ENCODE measurements at regions not wholly inside any gene's neighbourhood (a gene's known extent, or its start where the extent isn't known, plus 50 kb on each side); places are given as distances from the start of the nearest gene placed in this dataset.

- peak; percentile 16 for DNase-seq (ENCODE audit: low spot score)
- no peak for FAIRE-seq
These were observed 465.6 kb upstream of the POU3F3 start for GRCh38 chr2:104388296-104388695.

- DNase-seq (ENCODE audit: low spot score) (no peak), FAIRE-seq (no peak)
These were observed 451.1 kb upstream of the POU3F3 start for GRCh38 chr2:104402825-104403224.

DNA sequence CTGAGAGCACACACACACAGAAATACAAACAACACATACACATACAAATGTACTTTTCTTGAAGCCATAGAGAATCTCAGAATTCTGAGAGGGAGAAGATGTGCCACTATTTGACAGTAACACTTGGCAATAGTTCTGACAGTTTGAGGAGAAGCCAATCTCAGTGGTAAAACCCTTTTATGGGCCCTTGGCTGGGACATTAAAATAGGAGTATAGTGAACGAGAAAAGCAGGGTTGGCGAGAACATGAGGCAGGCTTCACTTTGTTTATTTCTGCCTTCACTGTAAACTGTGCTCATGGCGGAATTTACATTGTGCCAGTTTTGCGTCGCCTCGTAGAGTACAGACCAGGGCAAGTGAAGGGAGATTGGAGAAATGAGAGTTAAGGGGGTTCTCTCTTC, 449.4 kb upstream of the POU3F3 start:
- FAIRE-seq (no peak), DNase-seq (ENCODE audit: low spot score) (no peak)

GRCh38 chr2:104405623-104406022, 448.3 kb upstream of the POU3F3 start:
- DNase-seq (ENCODE audit: low spot score) (no peak), FAIRE-seq (no peak)

DNA sequence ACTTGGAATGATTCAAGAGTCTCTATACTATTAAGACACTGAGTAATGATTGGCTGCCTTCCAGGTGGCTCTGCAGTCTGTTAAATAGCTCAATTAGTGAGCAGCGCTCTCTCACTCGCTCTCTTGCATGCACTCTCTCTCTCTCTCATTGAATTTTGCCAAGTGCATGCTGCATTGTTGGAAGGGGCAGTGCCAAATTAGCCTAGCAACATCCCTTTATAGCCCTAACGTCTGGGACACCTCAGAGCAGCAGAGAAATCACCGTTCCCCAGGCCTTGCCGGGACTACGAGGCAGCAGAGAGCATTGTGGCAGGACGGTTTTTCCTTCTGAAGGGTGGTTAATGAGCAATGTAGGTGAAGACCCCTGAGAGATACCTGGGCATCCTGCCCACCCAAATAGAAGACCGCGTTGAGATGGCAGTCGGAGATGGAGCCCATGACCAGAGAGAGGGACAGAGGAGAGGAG, 447.6 kb upstream of the POU3F3 start:
- FAIRE-seq (no peak), DNase-seq (ENCODE audit: low spot score) (no peak)

- DNase-seq (ENCODE audit: low spot score) = no peak
- FAIRE-seq = no peak
These were observed 446.3 kb upstream of the POU3F3 start for GRCh38 chr2:104407641-104408040.

DNA sequence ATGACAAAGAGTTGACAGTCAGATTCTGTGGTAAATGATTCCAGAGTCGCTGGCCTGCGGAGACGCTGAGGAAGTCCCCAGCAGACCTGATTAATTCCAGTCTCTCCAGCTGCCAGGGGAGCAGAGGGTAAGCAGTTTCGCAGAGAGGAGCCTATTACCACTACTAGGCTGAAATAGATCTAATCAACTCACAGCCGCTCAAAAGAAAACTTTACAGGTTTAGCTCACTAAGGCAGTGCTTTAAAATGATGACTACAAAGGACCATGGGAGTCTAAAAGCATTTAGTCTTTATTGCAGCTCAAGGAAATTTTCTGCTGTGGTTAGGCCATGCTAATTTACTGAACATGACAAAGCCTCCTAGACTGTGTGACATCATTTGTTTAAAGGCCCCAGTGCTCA, 445.6 kb upstream of the POU3F3 start:
- DNase-seq (ENCODE audit: low spot score) (no peak), FAIRE-seq (no peak)

DNA sequence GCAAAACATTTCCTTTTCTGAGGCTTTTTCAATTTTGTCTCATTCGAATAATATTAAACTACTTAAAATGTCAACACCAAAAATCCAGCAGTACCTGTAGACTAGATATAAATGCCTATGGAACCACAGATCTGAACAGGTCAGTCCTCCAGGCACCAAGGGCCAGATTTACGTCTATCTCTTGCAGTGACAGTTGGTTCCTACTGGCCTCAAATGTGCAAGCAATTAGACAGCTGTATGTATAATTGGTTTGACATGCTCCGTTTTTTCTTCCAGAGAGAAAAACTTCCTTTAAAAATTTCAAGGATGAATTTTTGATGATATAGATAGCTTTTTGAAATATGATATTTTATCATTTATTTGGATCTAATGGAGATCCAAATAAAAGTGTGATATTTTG, 443.8 kb upstream of the POU3F3 start:
- no peak for FAIRE-seq
- no peak for DNase-seq (ENCODE audit: low spot score)

DNA sequence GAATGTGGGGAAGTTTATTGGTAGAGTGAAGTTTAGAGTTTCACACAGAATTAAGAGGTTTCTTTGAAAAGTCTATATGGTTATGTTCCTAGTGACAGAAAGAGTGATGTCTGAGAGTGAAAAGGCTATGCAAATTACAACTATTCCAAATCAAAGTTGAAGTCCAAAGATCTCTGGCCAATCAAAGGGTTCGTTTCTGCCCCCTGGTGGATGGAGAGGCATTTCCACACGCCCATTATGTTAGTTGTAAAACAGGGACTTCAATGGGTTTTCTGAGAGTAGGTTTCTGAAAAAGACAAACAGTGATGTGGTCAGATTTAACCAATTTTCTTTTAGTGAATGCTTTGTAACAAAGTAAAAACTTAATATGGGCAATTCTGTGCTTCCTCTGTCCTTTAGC, 441.5 kb upstream of the POU3F3 start:
- FAIRE-seq = no peak
- no peak for DNase-seq (ENCODE audit: low spot score)

DNA sequence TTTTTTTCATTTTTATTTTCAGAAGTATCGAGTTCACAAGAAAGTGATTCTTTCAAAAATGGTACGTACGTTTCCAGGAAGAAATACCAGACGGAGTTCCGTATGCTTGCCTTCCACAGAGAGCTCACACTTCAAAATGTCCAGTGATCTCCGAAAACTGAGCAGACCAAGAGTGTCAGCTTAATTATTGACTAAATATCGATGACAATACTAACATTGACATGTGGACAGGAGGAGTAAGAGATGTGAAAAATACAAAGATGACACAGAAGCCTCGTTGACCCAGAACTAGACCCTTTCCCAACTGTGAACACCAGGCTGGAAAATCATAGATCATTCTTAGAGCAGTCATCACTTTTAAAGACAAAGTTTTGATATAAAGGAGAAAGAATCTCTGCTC, 440.0 kb upstream of the POU3F3 start:
- FAIRE-seq (no peak), DNase-seq (ENCODE audit: low spot score) (no peak)

GRCh38 chr2:104415284-104415683, 438.6 kb upstream of the POU3F3 start:
- no peak for FAIRE-seq
- DNase-seq (ENCODE audit: low spot score) = no peak

GRCh38 chr2:104416339-104417000, 437.4 kb upstream of the POU3F3 start:
- FAIRE-seq (no peak), DNase-seq (ENCODE audit: low spot score) (no peak)

GRCh38 chr2:104420420-104420819, 433.5 kb upstream of the POU3F3 start:
- no peak for FAIRE-seq

GRCh38 chr2:104420953-104421352, 433.0 kb upstream of the POU3F3 start:
- DNase-seq (ENCODE audit: low spot score) (no peak), FAIRE-seq (no peak)

More at GRCh38 chr2:104420420-104420819, 433.5 kb upstream of the POU3F3 start:
- no peak for DNase-seq (ENCODE audit: low spot score)

- DNase-seq (ENCODE audit: low spot score) (no peak), FAIRE-seq (no peak)
These were observed 427.9 kb upstream of the POU3F3 start for GRCh38 chr2:104425850-104426595.

- no peak for FAIRE-seq
- DNase-seq (ENCODE audit: low spot score) = no peak
These were observed 425.8 kb upstream of the POU3F3 start for GRCh38 chr2:104428155-104428554.

- FAIRE-seq (no peak), DNase-seq (ENCODE audit: low spot score) (no peak)
These were observed 424.1 kb upstream of the POU3F3 start for GRCh38 chr2:104429639-104430358.

DNA sequence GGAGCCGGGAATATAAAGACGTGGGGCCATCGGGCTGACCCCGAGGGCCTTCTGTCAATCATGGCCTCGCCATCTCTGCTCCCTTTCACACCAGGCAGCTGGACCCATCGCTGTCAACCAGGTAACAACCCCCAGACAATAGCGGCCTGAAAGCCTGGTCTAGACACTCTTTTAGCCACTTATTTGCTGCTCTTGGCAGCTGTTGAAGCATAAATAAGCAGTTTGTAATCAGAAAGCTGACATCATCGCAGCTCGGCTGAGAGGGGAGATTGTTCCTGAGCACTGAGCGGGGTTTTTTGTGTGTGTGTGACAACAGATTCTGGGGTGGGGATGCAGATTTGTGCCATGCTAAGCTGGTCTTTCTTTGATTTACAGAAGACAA, 423.6 kb upstream of the POU3F3 start:
- FAIRE-seq = no peak
- no peak for DNase-seq (ENCODE audit: low spot score)

- no peak for DNase-seq (ENCODE audit: low spot score)
- FAIRE-seq = no peak
These were observed 423.1 kb upstream of the POU3F3 start for GRCh38 chr2:104430852-104431251.

DNA sequence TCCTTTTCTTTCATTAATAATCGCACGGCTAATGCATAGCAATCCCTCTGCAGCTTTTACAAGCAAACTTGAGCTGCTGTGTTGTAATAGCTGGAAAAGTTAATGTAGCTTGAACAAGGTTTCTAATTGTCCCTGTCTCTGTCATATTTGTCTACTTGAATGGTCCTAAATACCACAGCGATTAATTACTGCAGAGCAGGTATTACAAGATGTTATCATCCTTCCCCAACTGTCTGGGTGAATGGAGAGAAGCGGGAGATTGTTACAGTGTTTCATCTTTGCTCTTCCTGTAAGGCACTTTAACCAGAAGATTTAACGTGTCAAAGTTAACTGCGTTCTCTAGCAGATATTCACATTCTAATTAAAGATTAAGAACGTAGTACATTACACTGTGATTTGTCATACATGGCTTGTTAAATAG, 422.2 kb upstream of the POU3F3 start:
- DNase-seq (ENCODE audit: low spot score) = no peak
- no peak for FAIRE-seq

DNA sequence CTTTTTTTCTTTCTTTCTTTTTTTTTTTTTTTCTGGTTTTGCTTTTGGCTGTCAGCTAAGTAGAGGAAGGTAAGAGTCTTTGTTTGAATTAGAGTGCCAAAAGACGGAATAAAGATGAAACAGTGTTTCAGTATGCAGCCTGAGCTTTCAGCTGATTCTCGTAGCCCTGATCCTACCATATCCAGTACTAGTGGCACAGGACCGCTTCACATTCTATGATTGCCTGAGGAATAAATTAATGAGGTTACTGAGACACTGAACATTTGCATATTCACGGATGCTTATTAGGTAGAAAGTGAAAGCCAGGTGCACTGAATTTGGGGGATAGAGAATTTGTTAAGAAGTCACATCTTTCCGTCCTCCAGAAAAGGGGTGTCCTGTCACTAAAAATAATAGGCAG, 421.5 kb upstream of the POU3F3 start:
- no peak for FAIRE-seq
- no peak for DNase-seq (ENCODE audit: low spot score)

DNA sequence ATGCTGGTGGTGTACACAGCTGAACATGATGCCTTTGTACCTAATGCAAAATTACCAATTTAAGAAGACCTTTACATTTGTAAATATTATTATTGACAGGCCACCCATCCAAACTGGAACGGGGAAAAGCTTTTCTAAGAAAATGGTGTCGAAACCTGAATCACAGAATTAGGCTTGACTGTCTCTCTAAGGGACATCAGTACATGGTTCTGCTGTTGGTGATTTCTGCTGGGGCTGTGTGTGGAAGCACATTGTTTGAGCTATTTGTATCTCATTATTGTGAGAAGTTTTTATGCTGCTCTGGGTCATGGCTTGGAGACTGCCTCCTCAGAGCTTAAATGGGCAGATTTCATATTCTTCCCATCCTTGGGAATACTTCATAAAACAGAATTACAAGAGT, 420.9 kb upstream of the POU3F3 start:
- FAIRE-seq (no peak), DNase-seq (ENCODE audit: low spot score) (no peak)
